Osteocyte (in vitro differentiated cells): ENCODE measurements at regions not wholly inside any gene's neighbourhood (a gene's known extent, or its start where the extent isn't known, plus 50 kb on each side); places are given as distances from the start of the nearest gene placed in this dataset.

Experiments
- DNase-seq: peaks from one replicate; pipeline ENCODE4 v3.0.0; 2021; ENCODE audit warnings: mixed read lengths; ENCODE audit not compliant: unreplicated experiment; ENCODE audit errors: extremely low spot score
- H3K27ac Mint-ChIP-seq: one replicate; pipeline ENCODE4 v1.8.0; 2021; ENCODE audit warnings: mild to moderate bottlenecking, mixed read lengths; ENCODE audit not compliant: unreplicated experiment
- H3K27me3 Mint-ChIP-seq: one replicate; pipeline ENCODE4 v1.8.0; 2021; ENCODE audit warnings: mixed read lengths; ENCODE audit not compliant: unreplicated experiment
- H3K36me3 Mint-ChIP-seq: one replicate; pipeline ENCODE4 v1.8.0; 2021; ENCODE audit warnings: mixed read lengths; ENCODE audit not compliant: unreplicated experiment
- H3K4me1 Mint-ChIP-seq: one replicate; pipeline ENCODE4 v1.8.0; 2021; ENCODE audit warnings: mixed read lengths; ENCODE audit not compliant: unreplicated experiment
- H3K4me3 Mint-ChIP-seq: one replicate; pipeline ENCODE4 v1.8.0; 2021; ENCODE audit warnings: mild to moderate bottlenecking, moderate library complexity, mixed read lengths; ENCODE audit not compliant: unreplicated experiment
- H3K9me3 Mint-ChIP-seq: one replicate; pipeline ENCODE4 v1.8.0; 2021; ENCODE audit warnings: mixed read lengths; ENCODE audit not compliant: unreplicated experiment
- TF ChIP-seq, protein P1 (sequence below): fragments of 200-600 bp; sonication (generic); IDR thresholded peaks from 2 replicates; pipeline ENCODE4 v1.5.0; 2021; ENCODE audit warnings: antibody characterized with exemption, mild to moderate bottlenecking, moderate library complexity

DNA sequence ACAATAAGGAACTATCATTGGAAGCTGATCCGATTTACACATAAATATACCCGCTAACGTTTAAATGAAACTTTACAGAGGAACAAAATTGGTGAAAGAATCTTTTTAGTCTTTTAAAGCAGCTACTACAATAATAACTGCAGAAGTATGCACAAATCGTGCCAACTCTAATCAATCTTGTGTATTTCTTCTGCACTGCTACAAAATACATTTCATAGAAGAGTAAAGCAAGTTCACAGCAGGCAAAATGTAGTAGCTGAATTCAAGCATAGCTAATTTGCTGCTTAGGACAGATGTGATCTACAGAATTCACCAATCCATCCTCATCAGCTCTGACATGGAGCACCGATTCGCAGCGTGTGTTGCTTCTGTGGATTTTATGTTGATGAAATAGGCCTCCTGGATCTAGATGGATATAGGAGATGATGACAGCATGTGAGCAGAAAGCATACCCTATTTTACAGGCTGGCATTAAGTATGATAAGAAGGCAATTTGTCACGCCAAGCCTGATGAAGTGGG, 367.3 kb upstream of the FGF13 start:
- Mint-ChIP-seq H3K4me3 (no peak overlapping the region), H3K27me3 (no peaks in the 10 kb centered on the region), H3K9me3 (peaks cover 17% of the 10 kb centered on the region), H3K36me3 (no peaks in the 10 kb centered on the region), H3K27ac (no peak overlapping the region), H3K4me1 (no peaks in the 10 kb centered on the region)
- TF ChIP-seq, protein P1, sequence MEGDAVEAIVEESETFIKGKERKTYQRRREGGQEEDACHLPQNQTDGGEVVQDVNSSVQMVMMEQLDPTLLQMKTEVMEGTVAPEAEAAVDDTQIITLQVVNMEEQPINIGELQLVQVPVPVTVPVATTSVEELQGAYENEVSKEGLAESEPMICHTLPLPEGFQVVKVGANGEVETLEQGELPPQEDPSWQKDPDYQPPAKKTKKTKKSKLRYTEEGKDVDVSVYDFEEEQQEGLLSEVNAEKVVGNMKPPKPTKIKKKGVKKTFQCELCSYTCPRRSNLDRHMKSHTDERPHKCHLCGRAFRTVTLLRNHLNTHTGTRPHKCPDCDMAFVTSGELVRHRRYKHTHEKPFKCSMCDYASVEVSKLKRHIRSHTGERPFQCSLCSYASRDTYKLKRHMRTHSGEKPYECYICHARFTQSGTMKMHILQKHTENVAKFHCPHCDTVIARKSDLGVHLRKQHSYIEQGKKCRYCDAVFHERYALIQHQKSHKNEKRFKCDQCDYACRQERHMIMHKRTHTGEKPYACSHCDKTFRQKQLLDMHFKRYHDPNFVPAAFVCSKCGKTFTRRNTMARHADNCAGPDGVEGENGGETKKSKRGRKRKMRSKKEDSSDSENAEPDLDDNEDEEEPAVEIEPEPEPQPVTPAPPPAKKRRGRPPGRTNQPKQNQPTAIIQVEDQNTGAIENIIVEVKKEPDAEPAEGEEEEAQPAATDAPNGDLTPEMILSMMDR, result no peak
- no peak for DNase-seq

DNA sequence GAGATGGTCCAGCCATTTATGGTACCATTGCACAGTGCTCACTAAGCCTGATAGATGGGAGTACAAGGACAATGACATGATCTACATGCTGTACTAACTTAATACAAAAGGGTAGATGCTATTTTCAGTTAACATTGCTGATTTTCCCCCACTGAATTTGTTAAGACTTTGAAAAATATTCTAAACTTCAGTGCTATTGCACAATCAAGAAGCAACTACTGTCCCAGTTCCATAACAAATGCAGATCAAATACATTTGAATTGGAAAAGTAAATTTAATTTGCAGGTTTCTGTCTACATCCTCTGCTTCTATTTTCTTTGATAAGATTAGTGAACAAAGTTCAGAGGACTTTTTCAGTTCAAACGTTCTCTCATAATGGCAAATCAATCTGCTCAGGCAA, 366.8 kb upstream of the FGF13 start:
- DNase-seq, result no peak
- Mint-ChIP-seq H3K9me3 (peaks cover 22% of the 10 kb centered on the region), H3K27ac (no peak overlapping the region), H3K4me1 (no peaks in the 10 kb centered on the region), H3K27me3 (no peaks in the 10 kb centered on the region), H3K4me3 (no peak overlapping the region), H3K36me3 (no peaks in the 10 kb centered on the region)
- TF ChIP-seq, protein P1, result no peak

DNA sequence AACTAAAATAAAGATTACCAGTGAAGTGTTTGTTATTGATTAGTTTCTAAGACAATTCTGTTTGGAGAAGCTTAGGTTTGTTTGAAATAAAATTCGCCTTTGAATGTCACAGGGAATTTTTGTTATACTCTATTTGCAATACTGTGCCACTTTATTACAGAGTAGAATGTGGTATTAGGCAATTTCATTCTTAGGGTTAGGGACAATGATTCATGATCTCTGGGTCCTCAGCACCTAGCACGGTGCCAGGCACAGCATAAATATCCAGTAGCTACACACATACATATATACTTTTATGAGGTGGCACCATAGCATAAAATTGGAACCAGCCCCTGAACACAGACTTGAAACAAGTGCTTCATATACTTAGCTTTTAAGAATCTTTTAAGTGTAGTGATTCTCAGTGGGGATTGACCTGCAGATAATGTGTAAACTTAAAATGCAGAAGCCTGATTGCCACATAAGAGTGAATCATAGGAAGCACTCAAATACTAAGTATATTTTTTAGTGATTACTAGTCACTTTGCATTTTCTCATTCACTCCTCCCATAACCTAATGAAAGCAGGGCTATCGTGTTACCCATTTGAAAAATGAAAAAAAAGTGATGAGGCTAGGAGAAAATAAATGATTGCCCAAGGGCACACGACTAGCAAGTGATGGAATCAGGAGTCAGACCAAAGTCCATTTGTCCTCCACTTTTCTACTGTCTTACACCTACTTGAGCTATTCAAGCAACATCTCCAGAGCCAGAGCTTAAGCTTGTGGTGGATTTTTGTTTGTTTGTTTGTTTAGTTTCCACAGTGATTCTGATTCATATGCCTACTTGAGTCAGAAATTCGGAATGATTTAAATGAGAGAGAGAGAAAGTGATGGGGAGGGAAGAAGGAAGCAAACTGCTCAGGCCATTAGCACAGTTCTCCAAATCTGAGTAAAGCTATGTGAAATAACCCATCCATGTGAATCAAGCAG, 366.0 kb upstream of the FGF13 start:
- TF ChIP-seq, protein P1, result no peak
- no peak overlapping the region for H3K27ac Mint-ChIP-seq
- DNase-seq, result no peak
- H3K27me3 Mint-ChIP-seq, result no peaks in the 10 kb centered on the region
- no peak overlapping the region for H3K4me3 Mint-ChIP-seq
- H3K9me3 Mint-ChIP-seq, result peaks cover 27% of the 10 kb centered on the region
- no peaks in the 10 kb centered on the region for H3K4me1 Mint-ChIP-seq
- H3K36me3 Mint-ChIP-seq, result no peaks in the 10 kb centered on the region

DNA sequence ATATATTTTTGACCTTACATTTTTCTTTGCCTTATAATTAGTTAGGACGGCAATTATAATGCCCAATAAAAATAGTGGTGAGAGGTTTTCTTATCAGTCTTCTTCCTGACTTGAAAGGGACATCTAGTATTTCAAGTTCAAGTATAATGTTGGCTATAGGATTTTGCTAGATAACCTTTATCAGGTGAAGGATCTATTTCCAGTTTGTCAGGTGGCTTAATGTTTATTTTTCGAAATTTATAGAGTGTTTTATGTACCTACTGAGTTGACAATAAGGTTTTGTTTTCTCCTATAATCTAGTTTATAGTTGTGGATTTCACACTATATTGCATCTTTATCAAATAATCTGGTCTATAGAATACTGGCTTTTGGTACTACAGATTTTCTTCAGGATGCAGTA, 351.8 kb upstream of the FGF13 start:
- DNase-seq, result no peak
- Mint-ChIP-seq H3K4me3 (no peak overlapping the region), H3K4me1 (no peaks in the 10 kb centered on the region), H3K27me3 (no peaks in the 10 kb centered on the region), H3K36me3 (no peaks in the 10 kb centered on the region), H3K9me3 (peaks cover 37% of the 10 kb centered on the region), H3K27ac (no peak overlapping the region)
- TF ChIP-seq, protein P1, result no peak

DNA sequence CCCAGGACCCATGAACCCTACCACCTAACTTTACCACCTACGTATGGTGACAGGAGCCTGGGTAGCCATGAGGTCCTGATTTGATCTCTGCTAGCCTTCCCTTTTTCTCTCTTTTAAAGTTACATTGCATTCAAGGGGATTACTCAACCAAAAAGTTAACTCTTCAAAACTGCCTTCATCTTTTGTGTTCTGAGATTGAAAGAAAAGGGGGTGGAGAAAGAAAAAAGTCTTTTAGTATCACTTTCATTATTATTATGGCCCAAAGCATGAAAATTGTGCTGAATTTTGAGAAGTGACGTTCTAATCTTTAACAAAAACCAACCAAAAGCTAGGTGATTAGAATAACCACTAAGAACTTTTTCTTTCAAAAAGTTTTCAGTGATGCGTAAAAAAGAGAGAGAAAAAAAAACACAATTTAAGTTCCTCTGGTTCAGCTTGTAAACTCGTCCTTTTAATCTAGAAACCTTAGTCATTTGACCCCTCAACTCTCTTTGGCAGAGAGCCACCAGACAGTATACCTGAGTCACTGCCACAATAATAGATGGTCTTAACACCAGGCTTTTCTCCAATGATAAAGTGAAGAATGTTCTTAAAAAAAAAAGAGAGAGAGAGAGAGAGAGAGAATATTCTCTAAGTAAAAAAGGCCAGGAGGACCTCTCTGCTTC, 347.4 kb upstream of the FGF13 start:
- Mint-ChIP-seq H3K9me3 (peaks cover 23% of the 10 kb centered on the region), H3K36me3 (no peaks in the 10 kb centered on the region), H3K27me3 (no peaks in the 10 kb centered on the region), H3K4me1 (no peaks in the 10 kb centered on the region), H3K4me3 (no peak overlapping the region), H3K27ac (no peak overlapping the region)
- TF ChIP-seq, protein P1, result no peak
- no peak for DNase-seq
